ENCODE measurements at regions not wholly inside any gene's neighbourhood (a gene's known extent, or its start where the extent isn't known, plus 50 kb on each side); places are given as distances from the start of the nearest gene placed in this dataset.

DNA sequence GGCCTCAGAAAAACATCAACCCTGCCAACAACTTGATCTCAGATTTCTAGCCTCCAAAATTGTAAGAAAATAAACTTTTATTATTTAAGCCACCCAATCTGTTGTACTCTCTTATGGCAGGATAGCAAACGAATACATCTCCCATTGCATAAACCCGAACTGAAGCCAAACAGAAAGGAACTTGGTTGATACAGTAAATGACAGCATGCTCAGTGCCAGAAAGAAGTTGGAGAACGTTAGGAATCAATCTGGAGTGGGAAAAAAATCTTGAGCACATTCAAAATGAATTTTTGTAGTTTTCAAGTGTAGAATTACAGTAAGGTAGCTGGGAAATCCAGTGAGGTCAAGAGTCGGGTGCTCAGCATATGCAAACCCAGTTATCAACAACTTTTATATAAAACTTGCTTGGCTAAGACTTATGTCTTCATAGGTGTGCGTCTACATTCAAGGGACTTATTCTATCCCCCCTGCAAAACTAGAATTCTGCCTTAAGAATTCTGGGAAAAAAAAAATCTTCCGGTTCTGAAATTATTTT, 157.5 kb upstream of the ANKRD50 start:
- TF ChIP-seq POLR2A (conservative IDR thresholded peaks at IDR 0.05) (no peak), ZNF583 (CRISPR knock-in tag; IDR thresholded peaks at IDR 0.05) (no peak), HMG20A (CRISPR knock-in tag; conservative IDR thresholded peaks at IDR 0.05) (no peak), FOXJ3 (CRISPR knock-in tag; IDR thresholded peaks at IDR 0.05) (no peak), YY1 (IDR thresholded peaks at IDR 0.05; ENCODE audit: borderline replicate concordance in 1 of 3, control insufficient read depth in 1 of 3, extremely low read depth in 1 of 3, insufficient read depth in 3 of 3, insufficient read length in 1 of 3, insufficient replicate concordance in 2 of 3, low read depth in 1 of 3, low read length in 2 of 3) (no peak), CSDE1 (IDR thresholded peaks at IDR 0.05) (no peak)
